Keratinocyte (primary cell): ENCODE measurements at regions not wholly inside any gene's neighbourhood (a gene's known extent, or its start where the extent isn't known, plus 50 kb on each side); places are given as distances from the start of the nearest gene placed in this dataset.

Source experiments
- CTCF ChIP-seq, 3 experiments: IDR thresholded peaks in 1 of 3; conservative IDR thresholded peaks in 1 of 3; optimal IDR thresholded peaks in 1 of 3; 2 replicates in 2 of 3; 3 replicates in 1 of 3; pipeline versions ENCODE3 to v1.5.1; 2011; ENCODE audit warnings: low read length in 3 of 3, mild to moderate bottlenecking in 3 of 3, moderate library complexity in 2 of 3, control low read depth in 1 of 3, inconsistent platforms in 1 of 3; ENCODE audit not compliant: insufficient read depth in 2 of 3; ENCODE audit errors: extremely low read depth in 1 of 3
- EZH2 ChIP-seq: IDR thresholded peaks from one replicate; pipeline ENCODE4 v1.6.1; 2012; ENCODE audit warnings: inconsistent platforms, mild to moderate bottlenecking, low read length, moderate library complexity

DNA sequence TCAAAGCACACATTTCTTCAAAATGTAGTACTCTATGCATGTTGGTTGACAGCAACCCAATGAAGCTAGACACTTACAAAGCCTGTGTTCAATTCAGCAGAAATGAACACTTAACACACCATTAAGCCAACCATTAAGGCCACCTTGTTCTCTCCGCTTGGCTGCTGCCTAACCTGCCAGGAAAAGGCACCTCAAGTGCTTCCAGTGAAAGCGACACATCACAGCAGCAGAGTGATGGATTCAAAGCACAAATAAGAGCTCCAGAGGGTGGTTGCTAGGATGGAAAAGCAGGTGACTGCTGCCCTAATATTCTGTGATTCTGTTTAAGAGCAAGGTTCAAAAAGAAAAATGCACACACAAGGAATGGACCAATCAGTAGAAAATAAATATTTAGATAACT, 81.5 kb upstream of the GNAI1 start:
- no peak for TF ChIP-seq EZH2
- no peak for TF ChIP-seq CTCF (optimal IDR thresholded peaks at IDR 0.05 in 1 of 3, IDR thresholded peaks at IDR 0.05 in 1 of 3, conservative IDR thresholded peaks at IDR 0.05 in 1 of 3; ENCODE audit: extremely low read depth in 1 of 3, insufficient read depth in 2 of 3, low read length in 3 of 3)
